Esophagus squamous epithelium (tissue), 4 donors: ENCODE measurements at regions not wholly inside any gene's neighbourhood (a gene's known extent, or its start where the extent isn't known, plus 50 kb on each side); places are given as distances from the start of the nearest gene placed in this dataset.

Source experiments
- POLR2A ChIP-seq, 4 donors: fragments of 450-650 bp; IDR thresholded peaks; one replicate each; pipeline ENCODE4 v1.6.1; 2017; ENCODE audit warnings: antibody characterized with exemption in 4 of 4, mild to moderate bottlenecking in 4 of 4, moderate library complexity in 3 of 4
- TF ChIP-seq, protein P1 (sequence below), 6 experiments: fragments of 450-650 bp in 4 of 6; fragments of 200-600 bp in 2 of 6; sonication (generic) in 2 of 6; IDR thresholded peaks; one replicate each; pipeline ENCODE4 v1.5.1; 2016 to 2019; ENCODE audit warnings: antibody characterized with exemption in 6 of 6, mild to moderate bottlenecking in 4 of 6, moderate library complexity in 4 of 6

DNA sequence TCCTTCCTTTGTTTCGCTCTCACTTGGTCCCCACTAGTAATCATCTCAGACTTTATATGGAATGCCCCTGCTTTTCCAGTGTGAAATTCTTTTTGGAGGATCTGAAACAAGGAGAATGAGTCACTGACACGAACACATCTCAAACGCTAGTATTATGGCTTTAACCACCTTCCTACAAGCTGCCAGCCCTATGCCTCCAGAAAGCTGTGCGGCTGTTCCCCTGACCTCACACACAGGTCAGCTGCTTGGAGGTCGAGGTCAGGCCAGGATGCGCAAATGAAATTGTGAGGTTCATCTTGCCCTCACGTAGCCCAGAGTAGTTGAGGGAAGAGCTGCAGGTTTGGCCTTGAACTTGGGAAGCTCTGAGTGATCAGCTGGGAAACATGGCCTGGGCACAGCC, 449.8 kb downstream of the FGF9 start:
- TF ChIP-seq, protein P1, sequence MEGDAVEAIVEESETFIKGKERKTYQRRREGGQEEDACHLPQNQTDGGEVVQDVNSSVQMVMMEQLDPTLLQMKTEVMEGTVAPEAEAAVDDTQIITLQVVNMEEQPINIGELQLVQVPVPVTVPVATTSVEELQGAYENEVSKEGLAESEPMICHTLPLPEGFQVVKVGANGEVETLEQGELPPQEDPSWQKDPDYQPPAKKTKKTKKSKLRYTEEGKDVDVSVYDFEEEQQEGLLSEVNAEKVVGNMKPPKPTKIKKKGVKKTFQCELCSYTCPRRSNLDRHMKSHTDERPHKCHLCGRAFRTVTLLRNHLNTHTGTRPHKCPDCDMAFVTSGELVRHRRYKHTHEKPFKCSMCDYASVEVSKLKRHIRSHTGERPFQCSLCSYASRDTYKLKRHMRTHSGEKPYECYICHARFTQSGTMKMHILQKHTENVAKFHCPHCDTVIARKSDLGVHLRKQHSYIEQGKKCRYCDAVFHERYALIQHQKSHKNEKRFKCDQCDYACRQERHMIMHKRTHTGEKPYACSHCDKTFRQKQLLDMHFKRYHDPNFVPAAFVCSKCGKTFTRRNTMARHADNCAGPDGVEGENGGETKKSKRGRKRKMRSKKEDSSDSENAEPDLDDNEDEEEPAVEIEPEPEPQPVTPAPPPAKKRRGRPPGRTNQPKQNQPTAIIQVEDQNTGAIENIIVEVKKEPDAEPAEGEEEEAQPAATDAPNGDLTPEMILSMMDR (IDR thresholded peaks at IDR 0.05), result no peak
- TF ChIP-seq POLR2A (IDR thresholded peaks at IDR 0.05), result no peak
